Hematopoietic multipotent progenitor cell treated with erythropoietin and hydrocortisone succinate and interleukin-3 and kit ligand, for 8 days (in vitro differentiated cells): ENCODE measurements at regions not wholly inside any gene's neighbourhood (a gene's known extent, or its start where the extent isn't known, plus 50 kb on each side); places are given as distances from the start of the nearest gene placed in this dataset.
"Not testable (repeated sequence)": the region's sequence is repeated elsewhere in the genome, so short reads cannot be mapped to it uniquely, and the experiment has no call there.

ENCODE experiments used
- DNase-seq: peaks from one replicate; pipeline ENCODE4 v3.0.0-alpha.2; 2015

DNA sequence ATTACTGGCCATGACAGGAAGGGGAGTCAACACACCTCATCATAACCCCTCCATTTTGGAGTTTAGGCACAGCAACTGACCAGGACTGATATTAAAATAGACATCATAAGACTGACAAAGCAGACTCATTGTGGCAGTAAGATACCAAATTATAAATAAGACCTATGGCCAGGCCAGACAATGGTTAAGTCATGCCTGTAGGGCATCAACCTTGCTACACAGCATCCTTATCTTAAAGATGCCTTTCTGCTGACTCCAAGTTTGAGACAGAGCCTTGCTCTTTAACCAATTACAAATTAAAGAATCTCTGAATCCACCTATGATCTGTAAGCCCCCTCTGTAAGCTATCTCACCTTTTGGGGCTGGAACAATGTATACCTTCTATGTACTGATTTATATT is 65.5 kb downstream of the VCX2 start:
- no peak for DNase-seq

DNA sequence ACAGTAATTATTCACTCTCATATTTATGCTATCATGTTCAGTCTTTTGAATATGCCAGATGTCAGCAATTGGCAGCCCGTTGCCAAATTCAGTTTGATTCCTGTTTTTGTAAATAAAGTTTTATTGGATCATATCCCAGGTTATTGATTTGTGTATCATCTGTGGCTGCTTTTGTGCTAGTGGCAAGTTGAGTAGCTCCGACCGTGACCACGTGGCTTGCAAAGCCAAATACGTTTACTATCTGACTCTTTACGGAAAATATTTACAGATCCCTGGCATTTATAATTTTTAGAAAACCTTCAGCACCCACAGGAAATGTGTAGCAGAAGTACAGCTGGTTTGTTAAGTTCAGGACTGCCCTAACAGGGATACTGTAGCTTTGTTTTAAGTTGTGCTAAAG is 67.4 kb downstream of the VCX2 start:
- DNase-seq = no peak

DNA sequence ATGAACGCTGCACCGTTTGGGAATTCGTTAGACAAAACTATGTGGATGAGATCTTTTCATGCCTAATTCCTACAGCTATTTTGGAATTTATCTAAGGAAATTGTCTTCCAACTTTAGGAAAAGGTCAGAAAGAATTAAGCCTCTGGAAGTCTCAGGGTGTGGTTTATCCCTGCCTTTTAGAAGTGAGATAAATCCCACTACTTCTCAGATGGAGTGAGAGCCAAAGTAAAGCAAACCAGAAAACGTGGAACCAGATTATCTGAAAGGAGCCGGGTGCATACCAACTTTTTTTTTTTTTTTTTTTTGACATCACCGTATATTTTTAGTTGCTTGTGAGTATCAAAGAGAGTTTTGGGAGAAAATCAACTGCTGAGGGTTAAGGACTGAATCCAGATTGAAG is 79.6 kb downstream of the VCX2 start:
- DNase-seq = no peak

DNA sequence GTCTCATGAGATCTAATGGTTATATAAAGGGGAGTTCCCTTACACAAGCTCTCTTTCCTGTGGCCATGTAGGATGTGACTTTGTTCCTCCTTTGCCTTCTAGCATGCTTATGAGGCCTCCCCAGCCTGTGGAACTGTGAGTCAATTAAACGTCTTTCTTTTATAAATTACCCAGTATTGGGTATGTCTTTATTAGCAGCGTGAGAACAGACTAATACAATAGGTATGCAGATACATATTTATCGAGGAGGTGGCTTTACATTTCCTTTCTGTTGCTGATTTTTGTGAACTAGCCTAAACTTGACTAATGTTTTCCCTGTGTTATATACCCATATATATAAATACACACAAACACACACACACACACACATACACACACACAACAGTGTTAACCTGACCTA is 80.2 kb downstream of the VCX2 start:
- DNase-seq = no peak

DNA sequence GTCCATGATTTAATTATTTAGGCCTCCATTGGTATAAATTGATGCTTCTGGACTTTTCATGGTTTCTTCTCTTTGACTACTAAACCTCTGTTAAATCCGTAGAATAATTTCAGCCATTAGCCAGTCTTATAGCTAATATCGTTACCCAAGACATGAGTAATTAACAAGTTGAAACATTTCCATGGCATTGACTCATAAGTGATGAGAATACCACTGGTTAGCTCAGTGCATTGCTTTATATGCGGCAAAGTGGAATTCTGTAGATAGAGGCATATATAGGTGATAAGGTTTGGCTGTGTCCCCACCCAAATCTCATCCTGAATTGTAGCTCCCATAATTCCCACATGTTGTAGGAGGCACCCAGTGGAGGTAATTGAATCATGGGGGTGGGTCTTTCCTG is 80.6 kb downstream of the VCX2 start:
- DNase-seq = no peak

DNA sequence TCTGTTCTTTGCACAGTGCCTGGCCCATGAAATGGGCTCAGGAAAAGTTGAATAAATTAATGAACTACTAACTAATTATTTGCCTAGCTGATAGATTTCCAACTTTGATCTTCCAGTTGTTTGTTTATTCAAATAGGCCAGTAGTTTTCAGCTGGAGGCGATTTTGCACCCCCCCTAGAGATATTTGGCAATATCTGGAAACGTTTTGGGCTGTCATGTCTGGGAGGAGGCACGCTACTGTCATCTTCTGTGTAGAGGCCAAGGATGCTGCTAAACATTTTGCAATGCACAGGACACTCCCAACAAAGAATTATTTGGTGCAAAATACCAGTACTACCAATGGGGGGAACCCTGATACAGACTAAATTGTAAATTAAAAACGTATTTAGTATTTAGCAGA is 81.9 kb downstream of the VCX2 start:
- DNase-seq = no peak

DNA sequence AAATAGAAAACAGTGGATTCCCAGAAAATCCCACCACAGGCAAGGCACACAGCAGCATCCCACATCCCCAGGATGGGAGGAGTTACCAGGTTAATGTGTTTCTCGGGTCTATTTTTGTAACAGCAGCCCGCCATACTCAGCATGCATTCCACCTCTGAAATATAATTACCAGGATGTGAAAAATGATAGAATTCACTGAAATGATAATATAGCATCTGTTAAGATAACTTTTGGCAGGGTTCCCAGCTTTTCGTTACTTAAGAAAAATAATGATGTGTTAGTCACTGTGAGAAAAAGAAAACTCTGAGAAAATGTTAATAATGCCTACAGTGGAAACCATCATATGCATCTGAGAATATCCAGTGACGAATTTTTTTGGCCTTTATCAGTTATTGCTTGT is 87.1 kb downstream of the VCX2 start:
- no peak for DNase-seq

DNA sequence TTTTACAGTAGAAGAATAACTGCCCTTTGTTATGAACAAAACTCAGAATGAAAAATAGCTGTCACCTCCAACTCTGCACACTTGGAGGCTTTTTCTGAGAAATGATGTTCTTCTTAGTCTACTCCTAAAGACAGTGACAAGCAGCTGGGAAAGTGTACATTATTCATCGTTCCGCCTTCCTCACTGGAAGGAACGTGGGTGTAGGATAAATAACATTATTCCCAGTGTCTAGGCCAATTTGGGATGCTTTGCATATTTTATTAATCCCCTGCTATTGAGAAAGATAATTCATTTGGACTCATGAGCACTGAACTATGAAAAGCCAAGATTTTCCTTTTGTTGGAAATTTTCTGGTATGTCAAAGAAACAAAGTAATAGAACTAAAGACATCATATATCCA is 87.8 kb downstream of the VCX2 start:
- DNase-seq = no peak

DNA sequence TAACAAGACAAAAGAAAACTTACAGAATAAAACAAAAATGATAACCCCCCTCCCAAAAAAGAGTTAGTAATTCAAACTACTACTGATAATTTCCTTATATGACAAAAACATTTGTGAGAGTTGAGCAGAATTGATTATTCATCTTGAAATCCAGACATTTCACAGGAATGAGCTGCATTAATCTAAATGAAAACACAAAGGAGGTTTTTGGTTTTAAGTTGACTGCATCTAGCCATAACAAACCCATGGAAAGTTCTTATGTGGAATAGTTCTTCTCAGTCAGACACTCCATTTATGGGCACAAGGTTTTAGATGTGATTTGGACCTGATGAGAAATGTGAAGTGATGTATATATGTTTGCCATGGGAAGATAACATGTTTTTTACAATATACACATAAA is 95.4 kb downstream of the VCX2 start:
- no peak for DNase-seq

DNA sequence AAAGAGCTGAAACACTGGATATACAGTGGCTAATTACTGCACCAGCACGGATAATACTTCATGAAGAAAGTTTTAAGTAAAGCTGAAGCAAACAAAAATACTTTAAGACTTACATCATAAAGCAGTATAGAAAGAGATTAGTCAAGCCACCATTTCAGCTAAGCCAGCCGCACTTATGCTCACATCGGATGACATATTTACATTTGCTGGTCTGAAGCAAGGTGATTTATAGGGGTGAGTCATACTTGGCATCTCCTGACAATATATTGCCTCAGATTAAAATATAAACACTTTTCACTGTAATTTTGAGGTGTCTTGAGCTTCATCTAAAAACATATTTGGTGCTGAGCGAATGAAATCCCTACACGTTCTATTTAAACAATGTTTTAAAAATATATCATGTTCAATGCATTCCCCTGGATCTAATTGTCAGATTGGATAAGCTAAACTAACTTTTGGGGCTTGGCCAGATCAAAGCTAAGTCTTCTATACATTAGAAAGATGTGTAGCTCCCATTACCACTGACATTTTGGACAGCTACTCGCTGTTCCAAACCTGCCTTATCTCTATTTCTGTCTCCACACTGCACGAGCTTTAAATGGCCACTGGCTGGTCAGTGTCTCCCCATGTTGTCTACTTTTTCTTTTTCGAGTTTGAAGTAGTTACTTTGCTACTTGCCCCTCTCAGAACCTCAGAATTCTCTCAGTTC is 103.2 kb downstream of the VCX2 start:
- DNase-seq = no peak

DNA sequence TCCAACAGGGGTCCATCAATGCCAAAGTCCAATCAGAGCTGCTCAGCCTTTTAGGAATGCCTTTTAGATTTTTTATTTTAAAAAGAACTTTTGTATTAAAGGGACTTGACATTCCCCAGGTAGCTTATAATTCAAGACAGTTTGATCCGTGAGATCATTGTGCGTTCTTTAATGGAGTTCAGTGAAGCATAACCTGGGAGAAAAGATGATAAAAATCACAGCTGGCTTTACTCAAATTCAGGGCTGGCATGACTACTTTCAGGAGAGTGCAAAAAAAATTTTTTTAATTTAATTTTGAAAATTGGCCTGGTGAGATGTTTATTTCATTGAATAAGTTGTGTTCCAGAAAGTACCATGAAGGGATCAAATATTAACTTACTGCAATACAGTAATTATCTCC is 118.2 kb downstream of the VCX2 start:
- DNase-seq = no peak

DNA sequence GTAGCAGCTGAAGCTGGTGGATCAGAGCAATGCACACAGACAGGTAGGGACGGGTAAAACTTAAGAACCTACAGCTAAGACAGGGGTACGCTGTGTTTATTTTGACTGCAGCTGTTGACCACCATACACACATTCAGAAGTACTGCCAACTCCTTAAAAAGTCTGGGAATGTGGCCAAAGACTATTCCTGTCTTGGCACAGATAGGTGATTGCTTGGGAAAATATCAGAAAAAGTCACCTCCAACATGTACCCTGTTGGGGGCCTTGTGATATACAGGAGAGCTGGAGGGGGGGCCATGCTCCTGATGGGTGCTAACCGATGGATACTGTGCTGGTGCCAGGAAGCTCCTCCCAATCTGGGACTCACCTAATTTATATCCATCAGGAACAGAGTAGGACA is 121.2 kb downstream of the VCX2 start:
- DNase-seq = no peak

DNA sequence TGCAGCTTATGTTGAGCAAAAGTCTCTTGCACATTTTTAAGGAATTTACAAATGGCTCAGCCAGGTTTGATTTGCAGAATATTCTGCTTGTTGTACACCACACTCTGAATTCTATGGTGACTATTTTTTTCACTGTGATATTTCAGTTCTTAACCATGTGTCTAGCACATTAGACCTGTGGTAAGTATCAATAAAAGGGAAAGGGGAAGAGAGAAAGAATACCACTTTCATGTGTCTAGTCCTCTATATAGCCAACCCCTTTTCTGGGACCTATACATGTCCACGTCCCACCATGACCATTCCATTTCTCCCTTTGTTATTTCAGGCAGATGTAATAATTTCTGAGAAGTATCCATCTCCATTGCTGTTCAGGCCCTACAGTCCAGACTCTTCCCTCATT is 121.3 kb upstream of the PNPLA4 start:
- no peak for DNase-seq

DNA sequence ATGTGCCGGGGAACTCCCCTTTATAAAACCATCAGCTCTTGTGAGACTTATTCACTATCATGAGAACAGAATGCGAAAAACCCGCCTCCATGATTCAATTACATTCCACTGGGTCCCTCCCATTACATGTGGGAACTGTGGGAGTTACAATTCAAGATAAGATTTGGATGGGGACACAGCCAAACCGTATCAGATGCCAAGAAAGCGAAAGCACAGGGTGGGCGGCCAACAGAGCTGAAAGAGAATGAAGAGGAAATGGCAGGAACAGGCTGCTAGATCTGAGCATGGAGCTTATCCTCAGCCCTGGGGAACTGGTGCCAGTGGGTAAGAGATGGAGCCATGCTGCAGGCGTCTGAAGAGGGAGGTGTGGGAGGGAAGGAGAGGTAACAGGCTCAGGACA is 117.7 kb upstream of the PNPLA4 start:
- DNase-seq = no peak

DNA sequence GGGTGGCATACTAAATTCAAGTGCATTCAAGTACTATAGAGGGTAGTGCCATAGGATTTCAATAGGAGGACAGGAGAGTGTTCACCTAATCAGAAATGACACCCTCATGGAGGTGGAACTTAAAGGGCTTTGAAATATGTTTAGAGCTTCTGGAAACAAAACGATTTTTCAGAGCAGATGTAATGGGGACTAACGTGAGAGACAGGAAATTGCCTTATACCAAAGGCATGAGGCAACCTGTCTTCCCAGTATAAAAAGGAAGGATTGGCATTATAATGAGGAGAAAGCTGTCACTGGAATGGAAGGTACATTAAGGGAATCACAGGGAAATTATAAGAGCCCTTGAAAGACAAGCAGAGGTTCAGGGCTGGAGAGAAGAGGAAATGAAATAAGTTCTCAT is 116.3 kb upstream of the PNPLA4 start:
- no peak for DNase-seq

DNA sequence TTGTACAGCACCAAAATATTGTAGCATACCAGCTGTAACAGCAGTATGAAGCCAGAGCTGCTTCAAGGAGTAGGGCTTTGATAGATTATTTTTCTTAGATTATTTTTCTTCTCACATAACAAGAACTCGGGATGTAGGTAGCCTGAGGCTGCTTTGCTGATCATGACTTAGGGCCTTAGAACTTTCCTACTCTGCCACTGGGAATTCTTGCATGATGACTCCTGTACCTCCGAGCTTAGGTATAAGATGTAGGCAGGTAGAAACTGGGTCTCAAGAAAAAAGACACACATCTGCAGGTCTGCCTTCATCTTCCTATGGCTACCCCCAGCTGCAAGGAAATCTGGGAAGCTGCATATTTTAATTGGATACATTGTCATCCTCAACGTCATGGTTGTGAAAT is 115.9 kb upstream of the PNPLA4 start:
- DNase-seq = no peak

DNA sequence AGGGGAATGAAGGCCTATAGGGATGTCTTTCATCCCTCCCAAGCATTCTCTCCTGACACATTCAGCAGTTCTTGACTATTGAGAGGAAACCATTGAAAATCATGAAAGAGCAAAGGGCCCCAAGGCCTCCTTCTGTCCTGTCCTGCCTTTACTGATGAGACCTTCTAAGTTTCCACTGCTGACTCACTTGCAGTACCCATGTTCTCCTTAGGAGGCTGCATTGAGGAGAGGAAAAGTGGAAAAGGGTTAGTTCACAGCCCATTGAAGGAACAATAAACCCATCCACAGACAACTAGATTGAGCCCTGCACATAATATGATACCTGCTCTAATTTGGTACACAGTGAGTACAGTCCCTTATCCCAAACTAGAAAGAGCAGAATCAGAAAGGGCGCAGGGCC is 115.1 kb upstream of the PNPLA4 start:
- no peak for DNase-seq

DNA sequence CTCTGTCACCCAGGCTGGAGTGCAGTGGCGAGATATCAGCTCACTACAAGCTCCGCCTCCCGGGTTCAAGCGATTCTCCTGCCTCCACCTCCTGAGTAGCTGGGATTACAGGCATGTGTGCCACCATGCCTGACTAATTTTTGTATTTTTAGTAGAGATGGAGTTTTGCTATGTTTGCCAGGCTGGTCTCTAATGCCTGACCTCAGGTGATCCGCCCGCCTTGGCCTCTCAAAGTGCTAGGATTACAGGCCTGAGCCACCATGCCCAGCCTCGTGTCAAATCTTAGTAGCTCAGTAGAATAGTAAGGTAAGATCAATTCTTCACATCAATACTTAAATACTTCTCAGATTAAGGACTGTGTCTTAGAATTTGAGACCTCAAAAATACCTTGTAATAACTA is 112.5 kb upstream of the PNPLA4 start:
- not testable (repeated sequence) for DNase-seq

DNA sequence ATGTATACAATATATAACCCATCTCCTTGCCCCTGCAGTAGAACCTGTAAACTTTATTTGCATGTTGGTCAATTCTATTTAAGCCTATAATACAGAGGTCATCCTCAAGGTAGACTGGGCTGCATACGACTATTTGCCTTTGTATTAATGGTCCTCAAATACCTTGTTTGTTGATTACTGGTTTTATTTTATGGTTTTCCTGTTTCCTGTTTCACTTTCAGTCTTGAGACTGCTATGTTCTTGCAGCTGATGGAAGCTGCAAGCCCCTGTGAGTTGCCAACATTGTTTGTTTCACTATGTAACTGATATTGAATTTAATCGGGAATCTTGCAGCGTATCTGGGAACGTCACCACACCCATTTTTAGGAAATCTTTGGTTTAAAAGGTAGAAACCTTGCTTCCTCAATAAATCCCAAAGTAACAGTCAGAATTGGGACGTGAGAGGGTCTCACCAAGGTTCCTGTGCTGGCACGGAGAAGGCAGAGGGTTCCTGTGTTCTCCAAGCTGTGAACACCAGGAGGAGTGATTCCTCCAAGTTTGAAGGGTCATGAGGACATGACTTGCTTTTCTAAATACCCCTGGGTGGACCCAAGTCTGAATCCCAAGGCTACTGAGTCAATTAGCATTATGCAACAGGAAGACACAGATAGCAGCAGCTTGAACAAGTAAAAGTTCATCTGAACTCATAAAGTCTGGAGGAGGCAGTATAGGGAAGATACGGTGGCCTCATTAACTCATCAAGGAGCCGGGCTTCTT is 110.6 kb upstream of the PNPLA4 start:
- DNase-seq = no peak

DNA sequence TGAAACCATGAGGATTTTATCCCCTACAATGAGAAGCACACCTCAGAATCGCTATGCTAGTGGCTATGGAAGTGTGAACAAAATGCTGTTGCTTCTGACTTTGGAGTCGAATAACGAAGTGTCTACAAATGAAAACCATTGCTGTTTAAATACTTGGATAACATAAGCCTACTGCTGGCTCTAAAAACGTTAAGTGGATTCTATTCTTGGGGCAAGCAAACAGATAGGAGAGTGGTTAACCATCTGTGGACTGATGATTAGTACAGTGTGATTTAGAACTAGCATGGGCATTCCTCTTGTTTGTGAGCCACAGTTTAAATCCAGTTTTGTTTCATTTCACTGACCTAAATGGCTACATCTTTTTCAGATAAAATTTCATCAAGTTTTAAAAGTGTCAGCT is 109.7 kb upstream of the PNPLA4 start:
- DNase-seq = no peak

DNA sequence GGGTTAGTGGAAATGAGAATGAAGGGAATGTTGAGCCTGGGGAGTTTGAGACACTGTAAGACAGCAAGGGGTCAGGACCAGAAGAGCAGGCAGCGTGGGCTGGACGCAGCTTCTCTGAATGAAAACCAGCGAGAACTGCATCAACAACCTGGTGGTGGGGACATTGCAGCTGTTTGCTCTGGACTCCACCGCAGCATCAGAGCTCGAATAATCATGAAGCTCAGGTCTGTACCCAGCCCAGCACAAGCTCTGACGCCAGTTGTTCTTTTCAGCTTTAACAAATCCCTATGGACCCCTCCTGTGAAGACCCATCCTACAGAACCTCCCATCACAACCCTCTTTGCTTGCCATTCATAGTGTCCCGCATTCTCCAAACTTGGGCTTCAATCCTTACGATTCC is 106.8 kb upstream of the PNPLA4 start:
- no peak for DNase-seq

DNA sequence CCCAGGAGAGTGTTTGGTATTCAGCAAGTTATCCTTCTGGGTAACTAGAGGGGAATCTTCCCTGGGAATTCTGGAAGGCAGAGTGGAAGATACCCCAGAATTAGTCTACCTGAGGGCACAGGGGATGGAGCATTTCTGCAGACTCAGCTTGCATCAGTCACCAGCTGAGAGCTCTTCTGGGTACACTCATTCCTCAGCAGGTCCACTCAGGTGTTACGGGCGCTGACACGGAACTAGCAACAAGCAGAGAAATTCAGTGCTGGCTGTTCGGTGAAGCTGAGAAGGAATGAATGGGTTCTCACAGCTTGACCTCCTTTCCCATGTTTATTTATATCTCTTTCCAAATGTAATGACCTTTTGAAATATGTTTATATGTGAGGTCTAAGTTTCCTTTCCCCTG is 106.0 kb upstream of the PNPLA4 start:
- DNase-seq = no peak

DNA sequence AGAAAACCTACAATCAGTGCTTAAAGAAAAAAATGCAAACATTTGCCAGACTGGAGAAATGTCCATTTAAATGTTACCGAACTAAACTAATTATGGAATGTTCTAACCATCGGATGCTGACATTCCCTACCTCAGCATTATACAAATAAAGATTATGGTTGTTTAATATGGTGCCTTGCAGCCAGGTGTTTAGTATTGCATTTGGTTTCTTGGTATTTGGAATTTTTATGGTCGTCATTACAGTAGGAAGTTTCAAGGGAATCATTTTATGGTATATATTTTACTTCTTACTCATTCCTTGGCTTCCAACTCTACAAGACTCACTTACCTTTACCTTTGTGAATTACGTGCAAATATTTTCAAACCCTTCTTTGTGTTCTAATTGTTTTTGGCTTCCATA is 103.1 kb upstream of the PNPLA4 start:
- no peak for DNase-seq

DNA sequence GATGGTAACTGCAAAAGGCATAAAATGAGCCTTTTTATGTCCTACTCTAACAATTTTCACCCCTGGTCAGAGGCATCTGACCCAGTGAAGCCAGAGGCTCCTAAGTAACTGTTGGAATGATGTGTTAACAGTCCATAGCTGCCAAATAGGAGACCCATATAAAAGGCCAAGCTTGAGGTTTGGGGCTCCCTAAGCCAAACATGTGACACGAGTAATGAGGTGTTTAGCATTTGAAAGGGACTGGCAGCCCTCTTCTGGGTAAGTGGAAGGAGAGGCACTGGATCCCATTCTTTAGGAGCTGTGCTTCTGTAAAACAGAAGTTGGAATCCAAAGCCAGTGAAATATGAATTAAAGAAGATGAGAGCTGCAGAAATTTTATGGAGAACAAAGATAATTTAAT is 100.6 kb upstream of the PNPLA4 start:
- DNase-seq = no peak

DNA sequence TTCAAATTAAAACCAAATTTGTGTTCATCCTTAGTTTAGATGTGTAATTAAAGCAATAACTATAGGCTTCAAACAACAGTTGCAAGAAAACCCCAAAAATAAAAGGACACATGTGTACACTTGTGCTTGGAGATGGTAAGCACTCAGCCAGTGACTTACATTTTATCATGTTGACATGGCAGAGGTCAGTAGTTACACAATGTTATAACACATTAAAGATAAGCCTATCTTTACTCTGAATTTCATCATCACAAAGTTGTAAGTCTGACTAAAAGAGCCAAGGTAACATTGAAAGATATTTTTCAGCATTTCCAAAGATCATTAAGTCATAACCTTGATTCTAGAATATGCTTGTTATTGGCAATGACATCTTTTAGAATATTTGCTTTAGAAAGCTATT is 98.5 kb upstream of the PNPLA4 start:
- DNase-seq = no peak
